ENCODE measurements at regions not wholly inside any gene's neighbourhood (a gene's known extent, or its start where the extent isn't known, plus 50 kb on each side); places are given as distances from the start of the nearest gene placed in this dataset.

- no peak for DNase-seq
- Histone ChIP-seq H3F3A (ENCODE audit: insufficient read depth) (peaks cover 13% of the 10 kb centered on the region; the same call in 1 of the 2 replicates), H4K20me1 (ENCODE audit: insufficient read depth) (no peaks in the 10 kb centered on the region), H3K79me2 (ENCODE audit: insufficient read depth) (no peaks in the 10 kb centered on the region), H3K4me3 (no peak overlapping the region), H3K27me3 (replicated peaks; ENCODE audit: insufficient read depth) (no peaks in the 10 kb centered on the region), H3K36me3 (ENCODE audit: low read depth) (no peaks in the 10 kb centered on the region), H3K9ac (no peak overlapping the region), H3K9me2 (ENCODE audit: insufficient read depth) (no peaks in the 10 kb centered on the region), H3K4me1 (ENCODE audit: insufficient read depth) (peaks cover 16% of the 10 kb centered on the region), H3K4me2 (ENCODE audit: unreplicated experiment) (no peak overlapping the region), H2AFZ (no peak overlapping the region), H3K27ac (no peak overlapping the region), H3K9me3 (ENCODE audit: low read depth) (no peaks in the 10 kb centered on the region)
- in situ Hi-C loops (cut with MboI): no loop called here
- TF ChIP-seq EZH2 (IDR thresholded peaks at IDR 0.05; ENCODE audit: insufficient read depth, poor library complexity, severe bottlenecking): no peak
- no peak for TF ChIP-seq EZH2phosphoT487 (IDR thresholded peaks at IDR 0.05; ENCODE audit: insufficient read depth, low read depth)
- 70 to 73% methylated on average over 5 of the region's 5 CpGs for WGBS, 2 experiments (ENCODE audit: low coverage in 1 of 2, low lambda C conversion rate in 2 of 2, missing lambda C conversion rate in 2 of 2)
Measured at GRCh38 chr5:38716516-38716915, 129.3 kb upstream of the OSMR start.

GRCh38 chr5:38718771-38719391 is 126.9 kb upstream of the OSMR start:
- no peaks in the 10 kb centered on the region for H3K27me3 ChIP-seq (replicated peaks; ENCODE audit: insufficient read depth)
- peak overlapping the region; percentile 53; the same call in 1 of the 2 replicates for H2AFZ ChIP-seq
- H3K36me3 ChIP-seq (ENCODE audit: low read depth): no peaks in the 10 kb centered on the region
- no peak overlapping the region for H3K4me3 ChIP-seq
- H3K27ac ChIP-seq: peak overlapping the region; percentile 70
- H3K9ac ChIP-seq: peak overlapping the region; percentile 60; the same call in 1 of the 2 replicates
- H3K4me2 ChIP-seq (ENCODE audit: unreplicated experiment): no peak overlapping the region
- H3F3A ChIP-seq (ENCODE audit: insufficient read depth): peaks cover 13% of the 10 kb centered on the region; the same call in 1 of the 2 replicates
- DNase-seq: peak; percentile 63
- no peak for TF ChIP-seq EZH2 (IDR thresholded peaks at IDR 0.05; ENCODE audit: insufficient read depth, poor library complexity, severe bottlenecking)
- no peak for TF ChIP-seq EZH2phosphoT487 (IDR thresholded peaks at IDR 0.05; ENCODE audit: insufficient read depth, low read depth)
- WGBS, 2 experiments (ENCODE audit: low coverage in 1 of 2, low lambda C conversion rate in 2 of 2, missing lambda C conversion rate in 2 of 2): 29 to 31% methylated on average over 6 of the region's 6 CpGs
- H3K79me2 ChIP-seq (ENCODE audit: insufficient read depth): no peaks in the 10 kb centered on the region
- no peaks in the 10 kb centered on the region for H3K9me2 ChIP-seq (ENCODE audit: insufficient read depth)
- H3K4me1 ChIP-seq (ENCODE audit: insufficient read depth): peaks cover 20% of the 10 kb centered on the region
- H4K20me1 ChIP-seq (ENCODE audit: insufficient read depth): no peaks in the 10 kb centered on the region
- no peaks in the 10 kb centered on the region for H3K9me3 ChIP-seq (ENCODE audit: low read depth)
- in situ Hi-C loops (cut with MboI): no loop called here

DNA sequence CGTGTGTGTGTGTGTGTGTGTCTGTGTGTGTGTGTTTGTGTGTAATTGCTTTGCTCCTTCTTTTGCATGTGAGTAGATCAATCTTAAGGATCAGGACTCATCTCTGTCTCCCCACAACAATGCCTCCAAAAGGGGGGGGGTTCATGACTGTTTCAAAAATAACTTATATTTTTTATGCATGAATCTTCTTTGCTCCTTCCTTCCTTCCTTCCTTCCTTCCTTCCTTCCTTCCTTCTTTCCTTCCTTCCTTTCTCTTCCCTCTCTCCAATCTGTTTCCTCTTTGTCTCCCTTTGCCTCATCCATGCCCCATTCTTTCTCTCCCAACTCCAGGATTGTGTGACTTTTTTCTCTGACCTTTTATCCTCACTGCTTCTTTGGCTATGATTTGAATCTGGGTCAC is 126.4 kb upstream of the OSMR start:
- 7 to 9% methylated on average over 1 of the region's 1 CpG for WGBS, 2 experiments (ENCODE audit: low coverage in 1 of 2, low lambda C conversion rate in 2 of 2, missing lambda C conversion rate in 2 of 2)

GRCh38 chr5:38719916-38720315 is 125.9 kb upstream of the OSMR start:
- no peaks in the 10 kb centered on the region for H3K36me3 ChIP-seq (ENCODE audit: low read depth)
- peak overlapping the region; percentile 70 for H3K27ac ChIP-seq
- DNase-seq: peak; percentile 91
- no peak for TF ChIP-seq EZH2phosphoT487 (IDR thresholded peaks at IDR 0.05; ENCODE audit: insufficient read depth, low read depth)
- TF ChIP-seq EZH2 (IDR thresholded peaks at IDR 0.05; ENCODE audit: insufficient read depth, poor library complexity, severe bottlenecking): no peak
- no peaks in the 10 kb centered on the region for H3K9me2 ChIP-seq (ENCODE audit: insufficient read depth)
- peak overlapping the region; percentile 60 for H3K9ac ChIP-seq
- 16% methylated on average over 3 of the region's 3 CpGs for WGBS, 2 experiments (ENCODE audit: low coverage in 1 of 2, low lambda C conversion rate in 2 of 2, missing lambda C conversion rate in 2 of 2)
- no peaks in the 10 kb centered on the region for H4K20me1 ChIP-seq (ENCODE audit: insufficient read depth)
- no peak overlapping the region for H2AFZ ChIP-seq
- H3K4me2 ChIP-seq (ENCODE audit: unreplicated experiment): peak overlapping the region; percentile 75
- peaks cover 13% of the 10 kb centered on the region; the same call in 1 of the 2 replicates for H3F3A ChIP-seq (ENCODE audit: insufficient read depth)
- H3K9me3 ChIP-seq (ENCODE audit: low read depth): no peaks in the 10 kb centered on the region
- in situ Hi-C loops (cut with MboI): no loop called here
- no peaks in the 10 kb centered on the region for H3K27me3 ChIP-seq (replicated peaks; ENCODE audit: insufficient read depth)
- H3K4me1 ChIP-seq (ENCODE audit: insufficient read depth): peaks cover 29% of the 10 kb centered on the region
- H3K4me3 ChIP-seq: no peak overlapping the region
- H3K79me2 ChIP-seq (ENCODE audit: insufficient read depth): no peaks in the 10 kb centered on the region

More for the DNA sequence above, 126.4 kb upstream of the OSMR start:
- TF ChIP-seq EZH2phosphoT487 (IDR thresholded peaks at IDR 0.05; ENCODE audit: insufficient read depth, low read depth): no peak
- TF ChIP-seq EZH2 (IDR thresholded peaks at IDR 0.05; ENCODE audit: insufficient read depth, poor library complexity, severe bottlenecking): no peak
- Histone ChIP-seq H3K4me3 (no peak overlapping the region), H3K36me3 (ENCODE audit: low read depth) (no peaks in the 10 kb centered on the region), H3F3A (ENCODE audit: insufficient read depth) (peaks cover 13% of the 10 kb centered on the region; the same call in 1 of the 2 replicates), H3K27ac (peak overlapping the region; percentile 70), H4K20me1 (ENCODE audit: insufficient read depth) (no peaks in the 10 kb centered on the region), H3K79me2 (ENCODE audit: insufficient read depth) (no peaks in the 10 kb centered on the region), H3K9ac (peak overlapping the region; percentile 60), H3K4me1 (ENCODE audit: insufficient read depth) (peaks cover 25% of the 10 kb centered on the region), H3K4me2 (ENCODE audit: unreplicated experiment) (peak overlapping the region; percentile 75), H3K9me3 (ENCODE audit: low read depth) (no peaks in the 10 kb centered on the region), H3K9me2 (ENCODE audit: insufficient read depth) (no peaks in the 10 kb centered on the region), H2AFZ (no peak overlapping the region; the same call in 1 of the 2 replicates), H3K27me3 (replicated peaks; ENCODE audit: insufficient read depth) (no peaks in the 10 kb centered on the region)
- DNase-seq: no peak
- in situ Hi-C loops (cut with MboI): no loop called here
